ENCODE measurements at regions not wholly inside any gene's neighbourhood (a gene's known extent, or its start where the extent isn't known, plus 50 kb on each side); places are given as distances from the start of the nearest gene placed in this dataset.

- Histone ChIP-seq H3K9ac (ENCODE audit: insufficient read depth, low read depth, low read length) (no peak overlapping the region), H3K4me3 (replicated peaks in 1 of 3; ENCODE audit: insufficient read depth in 1 of 3, low read depth in 2 of 3, low read length in 3 of 3) (no peak overlapping the region), H3K9me3 (ENCODE audit: low read length) (no peaks in the 10 kb centered on the region), H3K4me2 (ENCODE audit: low read depth, low read length) (no peak overlapping the region), H4K20me1 (ENCODE audit: insufficient read depth, low read length) (no peaks in the 10 kb centered on the region), H3K4me1 (ENCODE audit: insufficient read depth, low read length) (no peaks in the 10 kb centered on the region), H3K36me3 (replicated peaks in 1 of 2; ENCODE audit: control insufficient read depth in 1 of 2, insufficient read depth in 2 of 2, low read length in 2 of 2) (no peaks in the 10 kb centered on the region), H3K79me2 (ENCODE audit: insufficient read depth, low read length) (no peaks in the 10 kb centered on the region), H3K27me3 (ENCODE audit: control insufficient read depth in 1 of 2, insufficient read depth in 2 of 2, low read length in 2 of 2) (peaks cover 5 to 45% of the 10 kb centered on the region in 2 experiments), H2AFZ (ENCODE audit: low read length) (no peak overlapping the region), H3K27ac (ENCODE audit: extremely low read length, insufficient read depth, low read length) (no peak overlapping the region)
- no TSS peak for BruUV-seq (replicated peaks)
- no peak for FAIRE-seq
- intact Hi-C loops (cut with micrococcal nuclease; ENCODE audit: unreplicated experiment) (no loop called here), in situ Hi-C loops (cut with HindIII; ENCODE audit: extremely low pct_ligation_motif_present, low pct_unique_long_range_greater_than_20kb) (no loop called here)
- no peak for ATAC-seq
- ChIA-PET POLR2A (no interaction called here), CTCF (ENCODE audit: low intra/inter-chr PET ratio, low total read pairs) (no interaction called here)
- DNase-seq (ENCODE audit: low spot score) = no peak
- TF ChIP-seq TFDP1 (CRISPR knock-in tag; IDR thresholded peaks at IDR 0.05; ENCODE audit: borderline replicate concordance) = no peak
- TF ChIP-seq ZBTB20 (CRISPR knock-in tag; IDR thresholded peaks at IDR 0.05; ENCODE audit: borderline replicate concordance, low read depth) = no peak
- TF ChIP-seq ZNF282 (IDR thresholded peaks at IDR 0.05; ENCODE audit: partially characterized antibody) = no peak
- TF ChIP-seq ZNF280D (CRISPR knock-in tag; IDR thresholded peaks at IDR 0.05) = no peak
- no peak for TF ChIP-seq ZNF589 (CRISPR knock-in tag; conservative IDR thresholded peaks at IDR 0.05)
- WGBS (ENCODE audit: low lambda C conversion rate) = 68% methylated on average over 3 of the region's 4 CpGs
Measured at GRCh38 chr1:226491093-226491850, 57.3 kb upstream of the STUM start.
